NCI-H526 treated with DMSO at 0.1 percent for 48 hours (cell line): ENCODE measurements at regions not wholly inside any gene's neighbourhood (a gene's known extent, or its start where the extent isn't known, plus 50 kb on each side); places are given as distances from the start of the nearest gene placed in this dataset.

Experiments
- DNase-seq: peaks from one replicate; lab custom pipeline; 2025; lab: John Stamatoyannopoulos, UW

- DNase-seq: no peak
Measured at GRCh38 chr14:71636076-71636475, 296.2 kb upstream of the RGS6 start.

DNA sequence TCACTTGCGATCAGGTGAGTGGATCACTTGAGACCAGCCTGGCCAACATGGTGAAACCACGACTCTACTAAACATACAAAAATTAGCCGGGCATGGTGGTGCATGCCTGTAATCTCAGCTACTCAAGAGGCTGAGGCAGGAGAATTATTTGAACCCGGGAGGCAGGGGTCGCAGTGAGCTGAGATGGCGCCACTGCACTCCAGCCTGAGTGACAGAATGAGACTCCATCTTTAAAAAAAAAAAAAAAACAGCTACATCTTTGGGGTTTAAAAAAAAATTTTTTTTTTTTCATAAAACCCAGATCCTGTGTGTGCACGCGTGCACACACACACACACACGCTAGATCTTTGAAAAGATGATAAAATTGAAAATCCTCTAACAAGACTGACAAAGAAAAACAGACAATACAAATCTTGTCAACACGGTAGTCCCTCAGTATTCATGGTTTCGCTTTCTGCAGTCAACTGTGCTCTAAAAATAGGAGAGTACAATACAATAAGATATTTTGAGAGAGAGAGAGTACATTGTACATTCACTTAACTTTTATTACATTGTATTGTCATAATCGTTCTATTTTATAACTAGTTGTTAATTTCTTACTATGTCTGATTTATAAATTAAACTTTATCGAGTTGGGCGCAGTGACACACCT lies 295.3 kb upstream of the RGS6 start:
- DNase-seq: no peak

DNA sequence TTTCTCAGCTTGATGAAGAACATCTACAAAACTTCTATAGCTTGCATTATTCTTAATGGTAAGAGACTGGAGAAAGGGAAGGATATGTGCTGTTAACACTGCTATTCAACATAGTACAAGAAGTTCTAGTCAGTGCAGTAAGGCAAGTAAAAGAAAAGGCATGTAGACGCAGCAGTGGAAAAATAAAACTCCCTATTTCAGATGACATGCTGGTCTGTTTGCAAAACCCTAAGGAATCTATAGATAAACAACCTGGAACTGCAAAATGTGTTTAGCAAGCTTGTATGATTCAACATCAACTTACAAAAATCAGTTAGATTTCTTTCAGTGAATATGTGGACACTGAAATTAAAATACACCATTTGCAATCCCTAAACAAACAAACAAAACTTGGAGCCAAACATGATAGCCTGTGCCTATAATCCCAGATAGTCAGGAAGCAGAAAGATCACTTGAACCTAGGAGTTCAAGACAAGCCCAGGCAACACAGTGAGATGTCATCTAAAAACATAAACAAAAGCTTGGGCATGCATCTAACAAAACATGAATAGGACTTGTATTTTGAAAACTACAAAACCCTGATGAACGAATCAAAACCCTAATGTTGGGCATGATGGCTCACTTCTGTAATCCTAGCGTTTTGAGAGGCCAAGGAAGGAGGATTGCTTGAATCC lies 293.6 kb upstream of the RGS6 start:
- DNase-seq: no peak

GRCh38 chr14:71642715-71643114 lies 289.5 kb upstream of the RGS6 start:
- DNase-seq: no peak

DNA sequence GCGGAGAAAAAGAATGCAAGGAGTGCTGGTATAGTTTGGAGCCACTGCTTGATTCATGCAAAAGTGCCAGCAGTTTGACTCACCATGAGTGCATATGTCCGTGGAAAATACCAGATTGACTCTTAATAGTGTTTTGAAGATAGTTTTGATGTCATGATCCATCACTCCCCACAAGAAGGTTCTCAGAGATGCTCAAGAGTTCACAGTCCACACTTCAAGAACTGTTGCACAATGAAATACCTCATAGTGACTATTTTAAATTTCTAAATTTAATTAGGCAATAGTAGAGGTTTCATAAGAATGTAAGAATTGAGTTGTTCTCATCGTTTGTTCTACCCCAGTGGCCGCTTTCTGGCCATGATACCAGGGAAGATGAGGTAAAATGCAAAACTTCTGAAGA lies 286.6 kb upstream of the RGS6 start:
- DNase-seq: no peak

GRCh38 chr14:71646518-71646917 lies 285.7 kb upstream of the RGS6 start:
- no peak for DNase-seq

- peak; percentile 36 for DNase-seq
Measured at GRCh38 chr14:71647086-71647784, 285.0 kb upstream of the RGS6 start.

DNA sequence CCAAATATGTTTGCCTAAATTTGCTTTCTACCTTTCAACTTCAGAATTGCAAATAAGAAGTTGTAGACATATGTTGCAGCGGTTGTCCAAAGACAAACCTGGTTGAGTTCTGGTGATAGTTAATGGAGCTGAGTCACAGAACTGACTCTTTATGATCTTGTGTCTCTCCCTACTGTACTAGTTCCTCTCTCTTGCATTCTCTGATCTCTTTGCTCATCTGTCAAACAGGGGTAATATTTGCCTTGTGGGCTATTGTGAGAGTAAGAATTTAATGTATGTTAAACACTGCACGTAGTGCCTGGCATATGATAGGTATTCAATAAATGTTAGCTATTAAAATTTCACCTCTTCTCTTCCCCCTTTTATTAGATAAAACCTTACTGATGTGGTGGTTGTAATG lies 283.5 kb upstream of the RGS6 start:
- no peak for DNase-seq

GRCh38 chr14:71650187-71650755 lies 282.0 kb upstream of the RGS6 start:
- DNase-seq: no peak

- no peak for DNase-seq
Measured at GRCh38 chr14:71651228-71651627, 281.0 kb upstream of the RGS6 start.

DNA sequence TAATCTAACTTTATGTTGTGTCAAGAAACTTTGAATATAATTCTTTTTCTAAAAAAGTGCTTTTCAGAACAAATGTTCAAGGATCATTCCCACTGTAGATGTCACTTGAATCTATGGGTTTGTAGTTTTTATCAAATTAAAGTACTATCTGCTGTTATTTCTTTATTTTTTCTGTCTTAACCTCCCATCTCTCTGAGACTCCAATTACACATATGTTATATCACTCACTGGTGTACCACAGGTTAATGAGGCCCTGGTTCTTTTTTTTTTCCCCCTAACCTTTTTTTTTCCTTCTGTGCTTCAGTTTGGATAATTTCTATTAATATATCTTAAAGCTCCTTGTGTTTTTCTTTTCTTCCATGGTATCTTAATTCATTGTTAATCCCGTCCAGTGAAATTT lies 279.9 kb upstream of the RGS6 start:
- DNase-seq: no peak

GRCh38 chr14:71654810-71655209 lies 277.4 kb upstream of the RGS6 start:
- no peak for DNase-seq

DNA sequence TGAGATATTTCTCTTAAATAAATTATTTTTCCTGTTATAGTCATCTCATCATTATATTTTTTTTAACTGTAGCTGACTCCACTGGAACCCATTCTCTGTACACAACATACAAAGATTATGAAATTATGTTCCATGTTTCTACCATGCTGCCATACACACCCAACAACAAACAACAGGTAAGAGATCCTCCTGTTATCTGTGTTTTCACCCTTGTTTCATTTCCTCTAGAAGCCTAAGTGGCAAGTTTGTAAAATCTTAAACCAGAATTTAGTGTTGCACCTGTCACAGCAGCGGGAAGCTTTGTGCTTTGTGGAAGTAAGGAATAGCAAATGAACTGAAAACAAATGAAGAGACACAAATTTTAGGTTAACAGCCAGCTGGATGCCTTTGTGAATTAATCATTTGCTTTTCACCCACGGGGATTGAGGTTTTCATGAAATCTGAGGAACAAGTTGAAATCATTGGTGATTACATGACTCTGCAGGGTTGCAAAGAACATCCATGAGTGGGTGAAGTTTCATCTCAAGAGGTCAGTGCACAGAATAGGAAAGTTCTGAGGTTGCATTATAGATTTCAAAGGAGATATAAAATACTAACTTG lies 273.9 kb upstream of the RGS6 start:
- DNase-seq: no peak

DNA sequence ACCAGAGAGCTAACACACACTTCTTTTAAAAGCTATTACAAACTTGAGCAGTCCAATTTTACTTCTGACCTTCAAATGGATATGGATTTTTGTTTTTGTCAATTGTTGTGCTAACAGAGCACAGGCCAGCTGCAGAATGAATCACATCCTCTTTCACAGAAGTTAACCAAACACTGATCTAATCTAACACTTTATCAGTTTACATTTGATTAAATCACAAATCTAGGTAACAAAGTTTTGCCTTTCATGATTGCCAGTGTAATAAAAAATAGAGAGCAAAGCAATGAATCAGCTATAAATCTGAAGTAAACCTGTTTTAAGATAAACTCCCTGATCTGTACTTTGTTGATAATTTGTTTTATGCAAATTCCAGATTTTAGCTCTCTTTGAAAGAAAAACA lies 273.1 kb upstream of the RGS6 start:
- no peak for DNase-seq

DNA sequence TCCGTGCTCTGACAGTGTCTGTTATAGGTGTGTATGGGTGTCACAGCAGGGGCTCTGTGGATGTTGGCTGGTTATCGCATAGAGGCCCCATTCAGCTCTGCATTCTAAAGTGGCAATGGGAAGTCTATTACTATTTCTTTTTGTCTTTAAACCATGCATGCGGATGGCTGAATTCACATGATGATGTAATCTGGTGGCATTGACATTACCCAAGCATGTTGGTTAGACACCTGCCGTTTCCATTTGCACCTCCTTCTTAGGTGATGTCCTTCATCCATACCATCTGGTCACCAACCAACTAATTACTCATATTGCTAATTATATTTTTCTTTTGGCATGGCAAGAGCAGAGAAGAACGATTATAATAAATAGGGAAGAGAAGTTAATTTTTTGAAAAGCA lies 270.8 kb upstream of the RGS6 start:
- DNase-seq: no peak

DNA sequence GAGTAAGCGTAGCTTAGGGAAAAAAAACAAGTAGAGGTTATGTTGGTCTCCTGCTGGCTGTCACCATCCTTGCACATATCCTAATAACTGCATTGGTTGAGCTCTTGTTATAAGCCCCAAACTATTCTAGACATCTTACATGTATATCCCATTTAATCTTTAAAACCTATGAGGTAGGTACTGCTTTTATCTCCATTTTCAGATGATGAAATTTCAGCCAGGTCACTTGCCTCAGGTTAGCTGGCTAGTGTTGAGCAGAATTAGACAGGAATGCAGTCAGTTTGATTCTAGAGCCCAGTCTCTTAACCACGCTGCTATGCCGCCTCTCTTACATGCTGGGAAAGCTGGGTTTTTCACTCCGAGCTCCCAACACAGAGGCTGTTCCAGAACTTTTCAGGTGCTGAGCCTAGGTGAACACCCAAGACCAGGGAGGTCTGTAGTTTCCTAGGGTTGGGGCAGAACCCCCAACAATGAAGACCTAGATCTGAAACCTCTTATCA lies 269.9 kb upstream of the RGS6 start:
- DNase-seq: no peak

DNA sequence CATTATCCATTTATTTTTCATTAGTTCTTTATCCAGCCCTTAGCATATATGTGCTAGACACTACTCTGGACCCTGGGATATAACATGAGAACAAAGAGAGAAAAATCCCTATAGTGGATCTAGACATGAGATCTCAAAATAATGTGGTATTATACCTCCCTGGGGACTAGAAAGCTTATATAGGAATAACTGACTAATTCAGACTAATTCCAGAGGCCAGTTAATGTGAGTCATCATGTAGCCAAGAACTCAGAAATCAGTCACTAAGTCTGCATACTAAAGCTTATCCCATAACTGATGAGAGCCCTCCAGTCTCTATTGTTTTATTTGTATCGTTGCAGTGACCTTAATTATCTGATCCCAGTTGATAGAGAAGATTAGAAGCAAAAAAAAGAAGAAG lies 267.1 kb upstream of the RGS6 start:
- no peak for DNase-seq

- DNase-seq: no peak
Measured at GRCh38 chr14:71665781-71666180, 266.4 kb upstream of the RGS6 start.

- DNase-seq: no peak
Measured at GRCh38 chr14:71666571-71667145, 265.6 kb upstream of the RGS6 start.

DNA sequence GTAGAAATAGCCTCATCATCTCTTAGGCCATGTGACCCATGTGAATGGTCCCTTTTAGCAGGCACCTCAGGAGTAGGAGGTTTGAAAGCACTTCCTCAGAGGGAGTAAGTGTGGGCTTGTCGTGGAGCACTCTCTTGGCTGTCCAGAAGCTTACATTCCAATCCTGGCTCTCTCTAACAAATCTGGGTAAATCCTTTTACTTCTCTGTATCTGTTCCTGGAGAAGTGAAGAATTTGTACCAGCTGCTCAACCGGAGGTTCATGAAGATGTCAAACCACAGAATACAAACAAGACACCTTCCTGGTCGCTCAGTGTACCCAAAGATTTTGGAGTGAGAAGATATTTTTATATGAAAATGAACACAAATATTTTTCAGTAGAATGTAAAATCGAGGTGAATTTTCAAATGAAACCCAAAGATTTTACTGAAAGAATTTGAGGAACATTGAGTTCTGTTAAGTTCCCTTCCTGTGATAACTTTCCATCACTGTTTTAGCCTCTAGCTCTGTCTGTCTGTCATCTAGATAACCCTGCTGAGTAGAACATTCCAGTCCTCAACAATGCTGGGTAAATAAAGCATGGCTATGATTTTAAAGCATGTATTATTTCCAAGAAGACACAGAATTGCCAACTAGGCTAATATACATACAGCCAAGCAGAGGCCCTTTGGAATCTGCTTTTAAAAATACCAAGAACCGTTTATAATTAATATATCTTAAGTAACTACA lies 263.9 kb upstream of the RGS6 start:
- DNase-seq: no peak

DNA sequence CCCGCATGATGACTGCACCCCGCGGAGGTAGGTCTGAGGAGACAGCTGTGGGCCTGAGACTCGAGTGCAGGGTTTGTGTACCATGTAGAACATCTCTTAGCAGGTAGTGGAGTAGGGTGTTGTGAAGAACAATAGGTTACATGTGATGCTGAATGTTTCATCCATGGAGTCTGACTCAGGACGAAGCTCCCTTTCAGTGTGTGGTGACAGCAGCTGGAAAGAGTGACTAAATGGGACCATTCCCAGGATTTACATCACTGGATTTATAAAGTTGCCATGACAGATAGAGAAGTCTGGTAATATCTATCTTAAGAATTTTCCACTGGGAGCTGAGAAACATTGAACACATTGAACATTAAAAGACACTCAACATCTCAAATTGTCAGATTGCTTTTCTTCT lies 259.6 kb upstream of the RGS6 start:
- no peak for DNase-seq
